GM19035 (cell line): ENCODE measurements at regions not wholly inside any gene's neighbourhood (a gene's known extent, or its start where the extent isn't known, plus 50 kb on each side); places are given as distances from the start of the nearest gene placed in this dataset.
"Not testable (repeated sequence)": the region's sequence is repeated elsewhere in the genome, so short reads cannot be mapped to it uniquely, and the experiment has no call there.

Experiments used
- ATAC-seq: cut with Tn5 transposase; IDR thresholded peaks from one replicate; pipeline ENCODE4 v1.9.1; 2021; ENCODE audit not compliant: unreplicated experiment

DNA sequence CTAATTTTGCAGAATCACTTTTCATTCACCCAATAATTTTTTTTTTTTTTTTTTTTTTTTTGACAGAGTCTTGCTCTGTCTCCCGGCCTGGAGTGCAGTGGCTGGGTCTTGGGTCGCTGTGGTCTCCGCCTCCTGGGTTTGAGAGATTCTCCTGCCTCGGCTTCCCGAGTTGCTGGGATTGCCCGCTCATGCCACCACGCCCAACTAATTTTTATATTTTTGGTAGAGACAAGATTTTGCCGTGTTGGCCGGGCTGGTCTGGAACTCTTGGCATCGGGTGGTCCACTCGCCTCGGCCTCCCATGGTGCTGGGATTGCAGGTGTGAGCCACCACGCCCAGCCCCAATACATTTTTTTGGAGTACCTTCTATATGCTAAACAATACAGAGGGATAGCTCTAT lies 1120.0 kb upstream of the ATXN8OS start:
- no peak for ATAC-seq

DNA sequence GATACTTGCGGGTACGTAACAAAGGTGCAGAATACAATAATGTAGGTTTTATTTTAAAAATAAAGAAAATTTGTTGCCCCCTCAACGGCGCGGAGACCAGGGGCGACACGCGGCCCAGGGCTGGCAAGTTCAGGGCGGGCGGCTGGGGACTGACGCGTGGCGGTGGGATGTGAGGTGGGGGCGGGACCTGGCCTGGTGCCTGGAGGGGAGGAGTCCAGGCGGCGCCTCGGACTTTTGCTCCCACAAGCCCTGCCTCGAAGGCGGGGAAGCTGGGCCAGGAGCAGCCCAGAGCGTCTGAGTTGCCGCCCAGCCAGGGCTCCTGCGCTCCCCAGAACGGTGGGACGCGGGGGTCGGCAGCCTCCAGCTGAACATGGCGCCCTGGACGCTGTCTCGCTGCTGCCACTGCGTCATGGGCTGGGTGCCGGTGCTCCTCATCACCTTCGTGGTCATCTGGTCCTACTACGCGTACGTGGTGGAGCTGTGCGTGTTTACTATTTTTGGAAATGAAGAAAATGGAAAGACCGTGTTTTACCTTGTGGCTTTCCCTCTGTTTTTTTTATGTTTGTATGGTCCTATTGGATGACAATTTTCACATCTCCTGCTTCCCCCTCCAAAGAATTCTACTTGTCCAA lies 1122.8 kb upstream of the ATXN8OS start:
- no peak for ATAC-seq

DNA sequence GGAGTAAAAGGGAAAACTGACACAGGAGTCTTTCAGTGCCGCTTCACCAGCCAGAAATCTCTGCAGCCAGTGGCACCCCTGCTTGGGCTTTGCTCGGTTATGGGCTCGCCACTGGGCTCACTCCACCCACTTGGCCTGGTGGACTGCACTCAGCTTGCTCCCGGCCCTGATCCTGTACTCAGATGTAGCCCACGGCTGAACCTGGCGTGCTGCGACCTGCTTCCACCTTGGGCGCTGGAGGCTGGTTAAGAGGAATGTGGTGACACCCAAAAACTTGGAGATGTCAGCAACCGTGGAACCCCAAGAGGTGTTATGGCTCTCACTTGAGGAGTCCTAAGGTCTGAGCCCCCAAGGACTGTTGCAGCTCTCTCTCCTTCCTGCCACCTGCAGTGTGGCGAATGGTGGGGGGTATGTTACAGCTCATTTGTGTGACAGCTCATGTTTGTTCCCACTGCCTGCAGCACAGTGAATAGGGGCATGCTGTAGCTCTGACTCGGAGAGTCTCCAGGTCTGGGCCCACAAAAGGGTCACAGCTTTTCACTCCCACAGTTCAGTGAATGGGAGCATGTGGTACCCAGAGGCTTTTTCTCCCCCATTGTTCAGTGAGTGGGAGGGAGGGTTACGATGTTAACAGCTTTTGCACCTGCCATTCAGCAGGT lies 1124.5 kb upstream of the ATXN8OS start:
- no peak for ATAC-seq

DNA sequence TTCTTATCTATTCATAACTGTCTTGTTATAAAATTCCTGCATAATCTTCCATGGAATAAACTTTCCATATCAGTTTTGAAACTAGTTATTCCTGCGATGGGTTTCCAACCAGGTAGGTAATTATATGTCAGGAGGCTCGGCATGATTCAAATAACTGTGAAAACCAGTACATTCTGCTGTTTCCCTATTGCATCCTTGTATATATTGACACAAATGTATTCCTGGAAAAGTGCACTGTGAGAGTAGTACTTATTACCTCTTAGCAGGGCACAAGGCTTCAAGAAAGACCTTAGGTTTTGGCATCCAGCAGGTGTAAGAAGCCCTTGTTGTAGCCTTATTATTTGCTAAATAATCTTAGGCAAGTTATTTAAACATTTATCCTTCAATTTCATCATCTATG lies 1131.3 kb upstream of the ATXN8OS start:
- ATAC-seq: no peak

DNA sequence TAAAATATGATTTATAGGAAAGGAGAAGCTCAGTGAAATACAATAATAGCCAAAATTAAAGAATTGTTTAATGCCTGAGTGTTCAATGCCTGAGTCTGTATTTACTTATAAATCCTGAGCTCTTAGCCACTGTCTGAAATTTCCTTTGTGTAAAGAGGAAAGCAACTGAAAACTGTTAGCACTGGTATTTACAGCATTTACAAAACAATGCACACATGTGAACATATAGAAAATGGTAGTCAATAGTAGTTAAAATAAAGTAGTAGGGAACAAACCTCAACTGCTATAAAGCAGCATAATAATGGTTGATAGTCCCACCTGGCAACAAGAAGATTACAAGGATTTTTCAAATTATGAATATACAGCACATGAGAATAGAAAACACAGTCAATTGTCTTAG lies 1137.1 kb upstream of the ATXN8OS start:
- ATAC-seq: no peak

DNA sequence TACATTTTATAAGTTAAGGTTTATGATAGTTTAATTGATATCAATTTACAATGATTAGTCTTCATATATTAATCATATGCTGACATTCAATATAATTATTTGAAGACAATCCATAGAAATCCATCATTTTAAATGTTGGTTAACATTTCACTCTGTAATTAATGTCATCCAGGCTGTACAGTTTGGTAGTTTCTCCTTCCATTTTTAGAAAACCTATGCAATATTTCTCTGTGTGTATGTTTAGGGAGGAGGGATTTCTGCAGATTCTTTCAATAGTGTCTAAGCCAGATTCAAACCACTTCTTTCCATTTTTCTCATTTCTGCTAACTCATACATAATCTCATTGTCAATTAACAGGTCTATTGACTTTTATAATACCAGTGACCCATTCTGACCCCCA lies 1159.0 kb upstream of the ATXN8OS start:
- no peak for ATAC-seq

DNA sequence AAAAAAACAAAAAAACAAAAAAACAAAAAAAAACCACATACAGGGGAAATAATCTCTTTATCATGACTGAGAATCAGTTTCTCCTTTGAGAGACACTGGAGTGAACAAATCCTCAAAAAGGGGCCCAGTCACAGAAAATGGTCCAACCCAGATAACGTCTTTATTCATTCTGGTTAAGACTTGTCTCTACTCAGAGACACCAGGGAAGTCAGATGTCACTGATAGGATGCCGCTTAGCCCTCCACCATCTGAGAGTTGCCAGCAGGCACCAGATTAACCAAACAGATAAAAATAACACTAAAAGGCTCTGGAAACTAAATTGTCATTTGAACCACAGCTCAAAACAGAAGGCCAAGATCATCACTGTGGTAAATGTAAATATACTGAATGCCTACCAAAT lies 1163.4 kb upstream of the ATXN8OS start:
- no peak for ATAC-seq

DNA sequence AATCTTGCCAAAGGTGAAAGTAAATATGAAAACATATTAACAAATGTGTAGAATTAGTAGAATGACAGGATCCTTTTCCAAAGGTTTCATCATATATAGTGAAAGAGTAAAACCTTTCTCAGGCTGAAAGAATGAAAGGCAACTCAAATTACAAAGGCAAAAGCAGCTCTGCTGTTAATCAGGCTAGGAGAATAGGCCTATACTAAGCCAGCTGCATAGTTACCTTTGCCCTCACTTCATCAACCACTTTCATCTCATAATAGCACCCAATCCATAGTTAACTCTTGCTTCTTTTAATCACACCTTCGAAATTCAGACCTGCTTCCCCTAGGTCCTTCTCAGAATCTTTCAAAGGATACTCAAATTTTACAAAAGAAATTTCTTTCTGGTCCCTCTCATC lies 1167.6 kb upstream of the ATXN8OS start:
- ATAC-seq: no peak

DNA sequence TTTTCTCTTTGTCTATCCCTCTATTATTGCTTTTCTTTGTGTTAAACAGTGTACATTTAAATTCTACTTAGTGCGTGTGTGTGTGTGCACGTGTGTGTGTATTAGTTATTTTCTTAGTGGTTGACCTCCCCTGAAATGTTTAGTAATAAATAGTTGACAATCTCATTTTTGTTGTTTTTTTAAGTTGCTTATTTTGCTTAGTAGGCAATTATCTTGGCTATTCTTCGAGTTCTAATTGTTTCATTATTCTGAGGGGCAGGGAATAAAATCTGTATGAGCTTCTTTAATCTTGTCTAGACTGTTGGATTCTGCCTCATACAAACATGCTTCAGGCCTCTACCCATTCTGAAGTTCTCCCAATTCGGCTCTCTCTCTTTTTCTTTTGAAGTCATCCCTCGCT lies 1169.0 kb upstream of the ATXN8OS start:
- ATAC-seq: no peak

DNA sequence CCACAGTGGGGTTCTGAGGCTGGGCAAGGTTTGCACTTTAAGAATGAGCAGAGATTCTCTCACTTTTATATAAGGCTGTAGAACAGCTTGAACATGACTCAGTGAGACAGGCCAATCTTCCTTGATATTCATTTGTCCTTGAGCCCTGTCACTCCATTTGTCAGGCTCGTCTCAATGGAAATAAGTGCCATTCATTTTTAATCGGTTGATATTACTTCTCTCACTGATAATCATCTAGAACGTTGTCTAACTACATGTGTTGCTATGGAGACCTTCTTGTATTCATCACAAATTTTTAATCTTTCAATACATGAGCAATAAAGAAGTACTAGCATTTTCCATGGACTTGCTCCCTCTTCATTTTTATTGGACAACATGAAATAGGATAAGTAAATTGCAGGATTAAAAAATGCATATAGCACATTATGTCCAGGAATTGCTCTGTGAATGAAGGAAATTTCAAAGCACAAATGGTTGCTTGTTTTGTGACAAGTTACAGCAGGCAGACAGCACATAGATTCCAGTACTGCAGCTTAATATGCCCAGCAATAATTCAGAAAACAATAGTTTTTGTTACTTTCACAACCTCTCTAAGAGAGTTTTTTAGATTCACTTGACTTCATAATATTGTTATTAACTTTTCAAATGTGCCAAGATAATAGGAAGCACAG lies 1178.4 kb upstream of the ATXN8OS start:
- ATAC-seq: no peak

DNA sequence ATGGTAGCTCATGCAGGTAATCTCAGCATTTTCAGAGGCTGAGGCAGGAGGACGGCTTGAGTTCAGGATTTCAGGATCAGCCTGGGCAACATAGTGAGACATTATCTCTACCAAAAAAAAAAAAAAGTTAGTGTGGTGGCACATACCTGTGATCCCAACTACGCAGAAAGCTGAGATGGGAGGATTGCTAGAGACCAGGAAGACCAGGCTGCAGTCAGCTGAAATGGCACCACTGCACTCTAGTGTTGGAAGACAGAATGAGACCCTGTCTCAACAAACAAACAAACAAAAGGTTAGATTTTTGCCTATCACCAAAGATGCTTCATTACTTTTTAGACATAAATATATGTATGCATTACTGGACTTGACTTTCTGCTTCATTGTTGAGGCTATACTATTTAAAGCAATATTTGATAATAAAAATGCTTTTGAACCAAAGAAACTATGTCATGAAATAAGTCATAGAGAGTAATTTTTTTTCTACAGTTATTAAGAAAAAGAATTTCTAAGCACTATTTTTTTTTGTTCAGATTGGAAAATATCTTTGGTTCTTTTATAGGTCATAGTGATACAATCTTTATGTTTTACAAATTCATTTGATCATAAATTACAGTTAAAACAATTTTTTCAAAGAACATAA lies 1180.1 kb upstream of the ATXN8OS start:
- peak; percentile 55 for ATAC-seq

DNA sequence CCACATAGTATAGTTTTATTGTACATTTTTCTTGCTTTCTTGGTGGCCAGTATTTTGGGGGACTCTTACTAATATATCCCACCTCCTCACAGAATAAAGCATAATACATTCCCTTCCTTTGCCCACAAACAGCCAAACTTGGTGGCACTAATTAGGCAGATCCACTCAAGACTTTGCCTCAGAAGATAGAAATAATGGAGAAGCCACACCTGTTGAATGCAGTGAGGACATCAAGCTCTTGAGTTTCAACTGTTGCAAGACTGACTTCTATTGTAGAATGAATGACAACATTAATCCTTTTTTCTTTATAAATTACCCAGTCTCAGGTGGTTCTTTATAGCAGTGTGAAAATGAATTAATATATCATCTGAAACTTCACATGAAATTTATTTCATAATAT lies 1183.6 kb upstream of the ATXN8OS start:
- no peak for ATAC-seq

DNA sequence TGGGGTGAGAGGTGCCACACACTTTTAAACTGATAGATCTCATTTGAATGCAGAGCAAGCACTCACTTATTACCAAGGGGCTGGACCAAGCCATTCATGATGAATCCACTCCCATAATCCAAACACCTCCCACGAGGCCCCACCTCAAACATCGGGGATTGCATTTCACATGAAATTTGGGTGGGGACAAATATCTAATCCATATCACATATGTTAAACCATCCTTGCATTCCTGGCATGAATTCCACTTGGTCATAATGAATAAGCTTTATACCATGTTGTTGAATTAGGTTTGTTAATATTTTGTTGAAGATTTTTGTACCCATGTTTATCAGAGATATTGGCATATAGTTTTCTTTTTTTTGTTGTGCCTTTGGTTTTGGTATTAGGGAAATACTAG lies 1198.7 kb upstream of the ATXN8OS start:
- no peak for ATAC-seq

DNA sequence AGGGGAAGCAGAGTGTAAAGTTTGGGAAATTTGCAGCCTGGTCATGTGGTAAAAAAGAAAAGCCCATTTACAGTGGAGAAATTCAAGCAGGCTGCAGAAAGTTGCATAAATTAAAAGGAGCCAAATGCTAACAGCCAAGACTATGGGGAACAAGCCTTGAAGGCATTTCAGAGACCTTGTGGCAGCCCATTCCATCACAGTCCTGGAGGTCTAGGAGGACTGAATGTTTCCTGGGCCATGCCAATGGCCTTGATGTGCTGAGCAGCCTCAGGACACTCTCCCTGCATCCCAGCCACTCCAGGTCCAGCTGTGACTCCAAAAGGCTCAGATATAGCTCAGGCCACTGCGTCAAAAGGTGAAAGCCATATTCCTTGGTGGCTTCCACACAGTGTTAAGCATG lies 1202.4 kb upstream of the ATXN8OS start:
- no peak for ATAC-seq

DNA sequence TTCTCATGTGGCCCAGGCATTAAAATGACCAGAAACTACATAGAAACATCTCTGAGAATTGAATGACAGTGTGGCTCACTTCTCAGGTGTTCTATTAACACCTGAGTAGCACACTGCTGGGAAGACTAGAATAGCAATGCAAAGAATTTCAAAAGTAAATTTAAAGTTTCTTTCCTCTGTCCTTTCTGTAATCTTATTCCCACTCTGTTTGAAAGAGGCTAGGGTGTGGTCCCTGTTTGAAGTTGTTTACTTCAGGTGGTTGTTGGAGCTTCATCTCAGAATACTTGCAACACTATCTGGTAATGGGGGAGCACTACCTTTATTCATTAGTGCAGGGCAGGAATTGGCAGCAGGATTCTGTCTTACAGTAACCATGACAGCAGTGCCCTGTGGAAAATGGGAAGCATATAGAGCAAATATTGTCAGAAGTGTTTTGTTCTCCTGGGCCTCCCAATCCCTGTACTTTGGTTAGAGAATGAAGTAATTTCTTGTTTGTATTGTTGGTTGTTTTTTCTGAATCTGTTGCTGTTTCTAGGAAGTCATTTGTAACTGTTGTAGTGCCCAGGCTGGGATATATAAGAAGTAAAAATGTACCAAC lies 1210.2 kb upstream of the ATXN8OS start:
- no peak for ATAC-seq

DNA sequence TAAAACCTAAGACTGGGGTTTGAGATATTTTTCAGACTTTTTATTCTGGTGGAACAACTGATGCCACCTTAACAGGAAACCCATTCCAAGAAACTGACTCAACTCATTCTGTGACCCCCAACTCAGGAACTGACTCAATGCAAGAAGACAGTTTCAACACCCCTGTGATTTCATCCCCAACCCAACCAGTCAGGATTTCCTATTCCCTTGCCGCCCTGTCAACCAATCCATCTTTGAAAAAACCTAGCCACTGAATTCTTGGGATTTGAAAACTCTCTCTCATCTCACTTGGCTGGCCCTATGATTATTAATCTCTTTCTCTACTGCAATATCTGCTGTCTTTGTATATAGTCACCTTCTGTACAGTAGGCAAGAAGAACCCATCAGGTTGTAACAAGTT lies 1211.9 kb upstream of the ATXN8OS start:
- no peak for ATAC-seq

DNA sequence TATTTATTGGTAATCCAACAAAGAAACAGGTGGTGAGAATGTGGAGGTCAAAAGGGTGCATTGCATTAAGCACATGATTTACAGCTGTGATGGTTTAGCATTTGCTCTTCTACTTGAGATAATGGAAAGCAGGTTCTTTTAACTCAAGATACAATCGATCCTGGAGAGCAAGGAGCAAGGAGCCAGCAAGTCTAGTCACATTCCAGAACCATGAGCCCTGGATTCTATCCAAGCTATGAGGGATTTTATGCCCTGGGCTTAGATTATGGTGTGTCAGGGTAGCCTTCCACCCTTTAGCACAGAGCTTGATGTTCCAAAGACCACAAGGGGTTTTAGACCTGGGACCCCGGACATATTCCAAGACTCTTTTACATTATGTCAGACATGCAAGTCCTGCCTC lies 1213.9 kb upstream of the ATXN8OS start:
- ATAC-seq: not testable (repeated sequence)

DNA sequence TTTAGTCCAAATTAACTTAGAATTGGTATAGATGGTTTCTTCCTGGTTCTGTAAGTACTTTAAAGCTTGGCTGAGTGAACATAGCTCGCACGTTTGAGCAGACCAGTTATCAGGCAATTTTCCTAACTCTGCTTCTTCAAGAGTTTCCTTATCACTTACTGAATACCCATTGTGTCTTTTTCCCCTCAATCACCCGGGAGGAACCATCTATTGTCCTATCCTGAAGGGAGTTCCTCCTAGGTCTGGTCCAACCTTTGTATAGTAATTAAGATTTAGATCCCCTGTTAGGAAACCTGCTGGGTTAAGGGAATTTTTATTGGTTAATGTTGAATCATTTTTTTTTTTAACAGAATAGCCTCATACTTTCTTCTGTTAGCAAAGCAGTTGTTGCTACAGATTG lies 1215.0 kb upstream of the ATXN8OS start:
- ATAC-seq: not testable (repeated sequence)

DNA sequence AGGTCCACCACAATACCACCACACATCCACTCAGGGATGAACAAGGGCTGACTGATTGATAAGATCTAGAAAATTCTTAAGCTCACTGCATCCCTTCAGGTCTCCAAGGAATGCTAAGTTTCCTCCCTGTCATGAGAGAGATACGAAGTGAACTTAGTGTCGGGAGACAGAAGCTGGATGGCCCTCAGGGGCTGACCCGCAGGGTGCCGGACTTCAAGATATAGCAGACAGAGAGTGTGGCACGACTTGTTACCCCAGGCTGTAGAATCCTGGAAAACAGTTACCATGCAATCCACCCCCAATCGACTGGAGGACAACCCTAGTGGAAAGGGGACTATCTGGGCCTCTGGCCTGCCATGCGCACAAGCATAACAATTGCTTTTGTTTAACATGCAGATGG lies 1217.5 kb upstream of the ATXN8OS start:
- ATAC-seq: not testable (repeated sequence)

DNA sequence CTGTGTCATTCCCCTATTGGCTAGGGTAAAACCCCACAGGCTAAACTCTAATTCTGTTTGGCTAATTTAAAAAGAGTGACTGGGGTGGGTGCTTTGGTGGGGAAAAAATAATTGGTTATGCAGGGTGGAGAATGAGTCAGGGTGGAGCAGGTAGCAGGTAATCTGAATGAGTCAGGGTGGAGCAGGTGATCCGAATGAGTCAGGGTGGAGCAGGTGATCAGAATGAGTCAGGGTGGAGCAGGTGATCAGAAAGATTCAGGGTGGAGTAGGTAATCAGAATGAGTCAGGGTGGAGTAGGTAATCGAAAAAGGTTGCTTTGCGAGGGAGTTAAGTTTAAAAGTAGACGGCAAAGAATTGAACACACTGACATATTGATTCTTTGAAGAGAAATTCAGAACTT lies 1218.8 kb upstream of the ATXN8OS start:
- ATAC-seq: no peak

DNA sequence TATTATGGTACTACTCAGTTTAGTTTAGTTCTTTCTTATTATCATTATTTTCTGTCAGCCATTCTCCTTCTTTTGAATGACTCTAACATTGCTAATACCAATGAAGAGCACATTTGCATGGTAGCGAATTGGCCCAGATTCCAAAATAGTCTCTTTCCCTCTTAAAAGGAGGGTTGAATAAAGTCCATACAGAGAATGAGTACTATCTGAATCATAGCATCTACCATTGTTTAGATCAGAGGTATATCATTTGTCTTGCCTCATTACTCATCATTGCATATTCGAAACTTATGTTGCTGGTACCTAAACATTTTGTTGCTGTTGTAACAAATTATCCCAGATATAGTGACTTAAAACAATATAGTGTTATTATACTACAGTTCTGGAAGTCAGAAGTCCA lies 1235.3 kb upstream of the ATXN8OS start:
- no peak for ATAC-seq

DNA sequence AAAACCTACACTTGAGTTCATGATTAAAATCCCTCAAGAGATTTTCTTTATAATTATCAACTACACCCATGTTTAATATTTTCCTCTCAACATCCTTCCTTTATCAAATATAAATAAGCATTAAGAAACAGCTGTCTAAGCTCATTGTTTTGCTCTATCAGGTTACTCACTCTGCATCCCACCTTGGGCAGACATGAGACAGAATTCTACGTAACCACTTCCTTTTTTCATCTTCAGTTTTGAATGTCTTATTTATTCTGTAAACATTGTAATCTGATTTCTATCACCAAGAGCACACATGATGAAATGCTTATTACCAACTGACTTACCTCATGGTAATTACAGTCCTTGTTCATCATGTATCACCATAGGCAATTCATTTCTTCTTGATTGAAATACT lies 1256.6 kb upstream of the ATXN8OS start:
- no peak for ATAC-seq
